GM12878 (cell line): ENCODE measurements at regions not wholly inside any gene's neighbourhood (a gene's known extent, or its start where the extent isn't known, plus 50 kb on each side); places are given as distances from the start of the nearest gene placed in this dataset.

Source experiments
- ATAC-seq: fragments of 200-7000 bp; cut with Tn5 transposase; 3 replicates; pipeline ENCODE4 v1.9.1; 2020; ENCODE audit warnings: mild to moderate bottlenecking, moderate library complexity
- BruUV-seq: library from RNA; stranded (reverse); fragments of 400-500 nt; replicated peaks from 2 replicates; lab custom pipeline; 2021; lab: Mats Ljungman, UMichigan
- CTCF ChIA-PET: fragments of 300-600 bp; sonication (Branson Sonifier 250); formaldehyde crosslinking; extraction: SDS; loops from one replicate; lab custom pipeline; 2021; ENCODE audit warnings: inconsistent platforms; lab: Yijun Ruan, JAX
- POLR2A ChIA-PET: fragments of 350-600 bp; formaldehyde crosslinking; extraction: SDS; loops from one replicate; lab custom pipeline; 2021; ENCODE audit warnings: inconsistent platforms; lab: Charles Lee
- RAD21 ChIA-PET: fragments of 300-600 bp; sonication (Branson Sonifier 250); formaldehyde crosslinking; loops from one replicate; lab custom pipeline; 2023; ENCODE audit warnings: antibody characterized with exemption; ENCODE audit not compliant: unreplicated experiment; lab: Charles Lee
- SMC1A ChIA-PET: fragments of 300-600 bp; sonication (Branson Sonifier 250); formaldehyde crosslinking; loops from one replicate; lab custom pipeline; 2023; ENCODE audit not compliant: unreplicated experiment, uncharacterized antibody; lab: Charles Lee
- DNase-seq: peaks from one replicate; pipeline ENCODE4 v3.0.0-alpha.2; 2011; ENCODE audit warnings: low read depth, low spot score
- FAIRE-seq: peaks from 3 replicates; lab custom pipeline; 2011; peaks lifted over from hg19 to GRCh38; lab: Jason Lieb, UNC
- H2AFZ ChIP-seq: 2 replicates; pipeline ENCODE4 v1.6.0; 2011; ENCODE audit warnings: low read depth, low read length, control low read depth; ENCODE audit not compliant: control insufficient read depth
- H3K27ac ChIP-seq: 2 replicates; pipeline ENCODE4 v1.5.1; 2011; ENCODE audit warnings: control low read depth; ENCODE audit not compliant: control insufficient read depth, insufficient read depth
- H3K27me3 ChIP-seq, 2 experiments: replicated peaks in 1 of 2; 2 replicates each; pipeline versions ENCODE4 v1.6.0 to v1.6.1; 2011; ENCODE audit warnings: low read length in 1 of 2; ENCODE audit not compliant: control insufficient read depth in 2 of 2, insufficient read depth in 2 of 2
- H3K36me3 ChIP-seq, 2 experiments: 2 replicates each; pipeline ENCODE4 v1.5.1; 2011; ENCODE audit warnings: low read length in 1 of 2; ENCODE audit not compliant: control insufficient read depth in 2 of 2, insufficient read depth in 2 of 2
- H3K4me1 ChIP-seq: 2 replicates; pipeline ENCODE4 v1.6.1; 2011; ENCODE audit warnings: mild to moderate bottlenecking, low read length, moderate library complexity, mixed read lengths; ENCODE audit not compliant: control insufficient read depth, insufficient read depth
- H3K4me2 ChIP-seq: 2 replicates; pipeline ENCODE4 v1.6.0; 2011; ENCODE audit warnings: control low read depth; ENCODE audit not compliant: control insufficient read depth, insufficient read depth
- H3K4me3 ChIP-seq: fragments of 200-600 bp; sonication (generic); 2 replicates; pipeline ENCODE4 v1.5.1; 2016
- H3K79me2 ChIP-seq: 2 replicates; pipeline ENCODE4 v1.6.0; 2011; ENCODE audit warnings: low read length; ENCODE audit not compliant: control insufficient read depth, insufficient read depth
- H3K9ac ChIP-seq: 2 replicates; pipeline ENCODE4 v1.8.0; 2011; ENCODE audit warnings: low read length, control low read depth, mixed read lengths; ENCODE audit not compliant: control insufficient read depth, insufficient read depth
- H3K9me3 ChIP-seq: replicated peaks from 3 replicates; pipeline ENCODE4 v1.5.1; 2011; ENCODE audit warnings: mild to moderate bottlenecking, low read length; ENCODE audit not compliant: control insufficient read depth, insufficient read depth
- H4K20me1 ChIP-seq: 2 replicates; pipeline ENCODE4 v1.6.0; 2011; ENCODE audit not compliant: control insufficient read depth, insufficient read depth
- CREB1 ChIP-seq: IDR thresholded peaks from 2 replicates; pipeline ENCODE4 v1.6.1; 2012; ENCODE audit warnings: low read depth, mild to moderate bottlenecking, inconsistent platforms
- GABPA ChIP-seq: IDR thresholded peaks from 2 replicates; pipeline ENCODE4 v1.6.1; 2014; ENCODE audit warnings: antibody characterized with exemption, low read depth, mild to moderate bottlenecking, inconsistent platforms
- MLLT1 ChIP-seq: fragments of 450-650 bp; IDR thresholded peaks from 2 replicates; pipeline ENCODE4 v1.6.1; 2016; ENCODE audit warnings: mild to moderate bottlenecking
- NFIC ChIP-seq: IDR thresholded peaks from 2 replicates; pipeline ENCODE4 v1.6.1; 2012; ENCODE audit warnings: low read depth, mild to moderate bottlenecking, inconsistent platforms, low read length, moderate library complexity
- RB1 ChIP-seq: fragments of 450-650 bp; formaldehyde crosslinking; IDR thresholded peaks from 2 replicates; pipeline ENCODE4 v1.6.1; 2017; ENCODE audit warnings: mild to moderate bottlenecking, borderline replicate concordance
- SIN3A ChIP-seq: IDR thresholded peaks from 2 replicates; pipeline ENCODE4 v1.6.1; 2012; ENCODE audit warnings: low read depth, low read length, improper control_type of control experiment
- SMC3 ChIP-seq: IDR thresholded peaks from 2 replicates; pipeline ENCODE4 v1.6.1; 2011; ENCODE audit warnings: low read length, improper control_type of control experiment, borderline replicate concordance
- STAT3 ChIP-seq: IDR thresholded peaks from 2 replicates; pipeline ENCODE4 v1.6.1; 2011; ENCODE audit warnings: low read depth, low read length, improper control_type of control experiment
- TBL1XR1 ChIP-seq: IDR thresholded peaks from 2 replicates; pipeline ENCODE4 v1.6.1; 2012; ENCODE audit warnings: low read depth, low read length, improper control_type of control experiment
- USF1 ChIP-seq: IDR thresholded peaks from 2 replicates; pipeline ENCODE4 v1.6.1; 2011; ENCODE audit warnings: borderline replicate concordance, low read depth, mild to moderate bottlenecking, moderate library complexity, mixed read lengths, low read length; ENCODE audit not compliant: insufficient read depth; ENCODE audit errors: extremely low read length
- ZNF592 ChIP-seq: fragments of 450-650 bp; IDR thresholded peaks from 2 replicates; pipeline ENCODE4 v1.6.1; 2017; ENCODE audit warnings: mild to moderate bottlenecking, moderate library complexity
- in situ Hi-C: fragments of 300-500 bp; cut with MboI; formaldehyde crosslinking; loops from 9 replicates; pipeline ENCODE4 v1.14.3; 2018; ENCODE audit warnings: mixed read lengths
- intact Hi-C: fragments of 100-400 bp; cut with micrococcal nuclease; formaldehyde crosslinking; loops from one replicate; pipeline ENCODE4 v1.14.2; 2022; ENCODE audit not compliant: unreplicated experiment

- intact Hi-C loops: no loop called here
- no TSS peak for BruUV-seq
- POLR2A ChIA-PET: no interaction called here
- no peak for DNase-seq
- SMC1A ChIA-PET: interaction anchor here (1.2 kb wide), 1 partner anchor 36 kb away, joined by 5 read pairs; no protein-coding TSS in a partner anchor
- H3K27ac ChIP-seq: no peak overlapping the region
- in situ Hi-C loops: no loop called here
- H2AFZ ChIP-seq: no peak overlapping the region
- no peaks in the 10 kb centered on the region for H3K4me1 ChIP-seq
- H3K79me2 ChIP-seq: no peaks in the 10 kb centered on the region
- ATAC-seq: no peak
- H3K4me3 ChIP-seq: no peak overlapping the region
- no peaks in the 10 kb centered on the region for H3K9me3 ChIP-seq
- peaks cover 0 to 3% of the 10 kb centered on the region in 2 experiments; a peak in 1 of 4 replicates for H3K27me3 ChIP-seq
- no peak overlapping the region for H3K4me2 ChIP-seq
- no peak overlapping the region for H3K9ac ChIP-seq
- FAIRE-seq: no peak
- no peaks in the 10 kb centered on the region for H4K20me1 ChIP-seq
- CTCF ChIA-PET: no interaction called here
- TF ChIP-seq MLLT1: no peak
- no peak for TF ChIP-seq STAT3
- TF ChIP-seq GABPA: no peak
- TF ChIP-seq RB1: no peak
- no peak for TF ChIP-seq SIN3A
- no peak for TF ChIP-seq SMC3
- no peak for TF ChIP-seq USF1
- no peak for TF ChIP-seq CREB1
- no peak for TF ChIP-seq TBL1XR1
- TF ChIP-seq NFIC: no peak
- TF ChIP-seq ZNF592: no peak
- H3K36me3 ChIP-seq: no peaks in the 10 kb centered on the region
- RAD21 ChIA-PET: no interaction called here
These were observed 123.7 kb upstream of the ANKRD55 start for GRCh38 chr5:56356836-56357160.
